ENCODE measurements at regions not wholly inside any gene's neighbourhood (a gene's known extent, or its start where the extent isn't known, plus 50 kb on each side); places are given as distances from the start of the nearest gene placed in this dataset.

DNA sequence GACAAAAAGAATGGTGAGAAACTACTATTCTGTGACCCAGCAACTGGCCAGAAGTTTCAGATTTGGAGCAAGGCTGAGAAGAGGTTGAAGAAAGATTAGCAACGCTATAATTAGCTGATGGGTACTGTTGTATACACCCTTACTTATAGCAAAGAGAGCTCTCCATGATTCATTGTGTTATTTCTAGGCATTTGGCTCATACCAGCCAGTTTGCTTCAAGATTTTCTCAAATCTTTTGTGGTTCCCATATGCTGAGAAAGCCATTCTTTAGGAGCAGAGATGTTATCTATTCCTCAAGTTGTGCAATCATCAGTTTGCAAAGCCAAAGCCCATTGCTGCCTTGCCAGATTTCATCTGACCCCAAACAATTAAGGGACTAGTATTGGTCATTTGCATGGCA lies 179.4 kb downstream of the ETS1 start:
- TF ChIP-seq NANOG (IDR thresholded peaks at IDR 0.05; ENCODE audit: borderline replicate concordance) (no peak), STAT1 (IDR thresholded peaks at IDR 0.05; ENCODE audit: unreplicated experiment) (no peak)

Measured in GM23338 (cell line).